Adipocyte (in vitro differentiated cells): ENCODE measurements at regions not wholly inside any gene's neighbourhood (a gene's known extent, or its start where the extent isn't known, plus 50 kb on each side); places are given as distances from the start of the nearest gene placed in this dataset.

Experiments used
- DNase-seq: peaks from one replicate; pipeline ENCODE4 v3.0.0-alpha.2; 2015; ENCODE audit warnings: low read depth
- H3K27me3 ChIP-seq: replicated peaks from 2 replicates; pipeline ENCODE4 v1.7.0; 2013; ENCODE audit warnings: mild to moderate bottlenecking, low read length, moderate library complexity; ENCODE audit not compliant: control insufficient read depth, insufficient read depth
- H3K36me3 ChIP-seq: 2 replicates; pipeline ENCODE4 v1.7.0; 2013; ENCODE audit warnings: low read length, mild to moderate bottlenecking, moderate library complexity; ENCODE audit not compliant: control insufficient read depth, insufficient read depth, severe bottlenecking
- H3K4me1 ChIP-seq: 2 replicates; pipeline ENCODE4 v1.7.0; 2013; ENCODE audit warnings: mild to moderate bottlenecking, low read length, moderate library complexity; ENCODE audit not compliant: control insufficient read depth, insufficient read depth
- H3K4me3 ChIP-seq: 2 replicates; pipeline ENCODE4 v1.7.0; 2013; ENCODE audit warnings: mild to moderate bottlenecking, low read length, moderate library complexity
- H3K9ac ChIP-seq: 2 replicates; pipeline ENCODE4 v1.7.0; 2013; ENCODE audit warnings: mild to moderate bottlenecking, low read length, moderate library complexity
- H3K9me3 ChIP-seq: 2 replicates; pipeline ENCODE4 v1.7.0; 2013; ENCODE audit warnings: mild to moderate bottlenecking, low read length, moderate library complexity; ENCODE audit not compliant: control insufficient read depth

- H3K9ac ChIP-seq = no peak overlapping the region
- peaks cover 5% of the 10 kb centered on the region for H3K9me3 ChIP-seq
Measured at GRCh38 chr1:4210043-4210442, 310.0 kb upstream of the C1orf174 start.

DNA sequence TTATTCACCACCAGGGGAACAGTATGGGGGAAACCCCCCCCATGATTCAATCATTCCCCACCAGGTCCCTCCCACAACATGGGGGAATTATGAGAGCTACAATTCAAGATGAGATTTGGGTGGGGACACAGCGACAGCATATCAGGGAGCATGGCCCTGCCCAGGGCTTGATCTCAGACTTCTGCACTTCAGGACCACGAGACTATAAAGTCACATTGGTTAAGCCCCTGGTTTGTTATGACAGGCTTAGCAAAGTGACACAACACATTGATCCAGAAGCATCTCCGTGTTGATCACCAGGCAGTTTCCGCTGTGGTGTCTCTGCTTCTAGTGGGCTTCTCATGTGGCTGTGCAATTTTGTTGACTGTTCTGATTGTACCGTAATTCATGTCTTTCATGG lies 312.7 kb upstream of the C1orf174 start:
- no peak overlapping the region for H3K4me3 ChIP-seq
- DNase-seq = no peak
- H3K4me1 ChIP-seq = no peaks in the 10 kb centered on the region
- no peaks in the 10 kb centered on the region for H3K36me3 ChIP-seq
- no peaks in the 10 kb centered on the region for H3K9me3 ChIP-seq
- H3K27me3 ChIP-seq = no peaks in the 10 kb centered on the region
- H3K9ac ChIP-seq = no peak overlapping the region

More at GRCh38 chr1:4210043-4210442, 310.0 kb upstream of the C1orf174 start:
- H3K4me3 ChIP-seq = no peak overlapping the region
- H3K27me3 ChIP-seq = no peaks in the 10 kb centered on the region
- DNase-seq = no peak
- H3K36me3 ChIP-seq = no peaks in the 10 kb centered on the region
- H3K4me1 ChIP-seq = no peaks in the 10 kb centered on the region

DNA sequence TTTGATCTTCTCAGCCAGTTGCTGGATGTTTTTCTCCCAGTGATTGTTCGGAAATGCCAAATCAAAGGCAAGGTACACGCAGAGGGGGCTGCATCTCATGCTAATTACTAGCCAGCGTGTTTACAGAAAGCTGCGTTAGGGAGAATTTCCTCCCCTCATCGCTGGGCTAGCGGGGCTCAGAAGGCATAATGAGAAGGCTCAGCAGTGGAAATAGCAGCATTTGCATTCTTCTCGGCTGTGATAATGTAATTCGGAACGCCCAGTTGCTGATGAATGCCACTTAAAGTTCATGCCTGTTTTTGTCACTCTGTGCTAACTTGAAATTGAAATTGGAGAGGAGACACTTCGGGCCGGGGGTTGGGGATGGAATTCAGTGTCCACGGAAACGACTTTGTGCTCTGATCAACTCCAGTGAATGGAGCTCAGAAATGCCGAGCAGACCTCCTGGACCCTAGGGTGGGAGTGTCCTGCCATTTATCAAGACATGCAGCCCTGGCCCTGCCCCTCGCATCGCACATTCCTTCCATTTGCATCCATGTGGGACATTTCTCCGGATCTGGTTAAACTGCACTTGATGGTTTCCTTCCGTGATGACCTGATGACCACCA lies 313.4 kb upstream of the C1orf174 start:
- no peaks in the 10 kb centered on the region for H3K27me3 ChIP-seq
- no peak overlapping the region for H3K4me3 ChIP-seq
- no peaks in the 10 kb centered on the region for H3K36me3 ChIP-seq
- DNase-seq = no peak
- no peak overlapping the region for H3K9ac ChIP-seq
- no peaks in the 10 kb centered on the region for H3K9me3 ChIP-seq
- H3K4me1 ChIP-seq = no peaks in the 10 kb centered on the region

- Histone ChIP-seq H3K9me3 (no peaks in the 10 kb centered on the region), H3K4me3 (no peak overlapping the region), H3K27me3 (no peaks in the 10 kb centered on the region), H3K9ac (no peak overlapping the region), H3K4me1 (no peaks in the 10 kb centered on the region), H3K36me3 (no peaks in the 10 kb centered on the region)
- DNase-seq = no peak
Measured at GRCh38 chr1:4214826-4215225, 314.8 kb upstream of the C1orf174 start.

- DNase-seq = no peak
- Histone ChIP-seq H3K9me3 (no peaks in the 10 kb centered on the region), H3K4me3 (no peak overlapping the region), H3K27me3 (no peaks in the 10 kb centered on the region), H3K36me3 (no peaks in the 10 kb centered on the region), H3K9ac (no peak overlapping the region), H3K4me1 (no peaks in the 10 kb centered on the region)
Measured at GRCh38 chr1:4215391-4215790, 315.3 kb upstream of the C1orf174 start.

DNA sequence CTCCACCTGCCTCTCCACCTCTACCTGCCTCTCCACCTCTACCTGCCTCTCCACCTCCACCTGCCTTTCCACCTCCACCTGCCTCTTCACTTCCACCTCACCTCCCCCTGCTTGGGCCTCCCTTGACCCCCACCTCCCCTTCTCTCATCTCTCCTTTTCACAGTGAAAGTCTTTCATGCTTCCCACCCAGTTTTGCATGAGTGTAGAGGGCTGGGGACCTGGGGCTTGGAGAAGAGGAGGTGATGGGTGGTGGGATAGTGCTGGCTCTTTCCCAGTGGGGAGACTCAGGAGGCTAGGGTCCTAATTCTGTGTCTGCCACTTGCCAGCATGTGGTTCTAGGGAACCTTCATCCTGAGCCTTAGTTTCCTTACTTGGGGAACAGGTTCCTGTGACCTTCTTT lies 316.2 kb upstream of the C1orf174 start:
- no peak for DNase-seq
- no peak overlapping the region for H3K4me3 ChIP-seq
- H3K4me1 ChIP-seq = no peaks in the 10 kb centered on the region

GRCh38 chr1:4218619-4219018 lies 318.5 kb upstream of the C1orf174 start:
- Histone ChIP-seq H3K4me3 (no peak overlapping the region), H3K36me3 (no peaks in the 10 kb centered on the region), H3K9me3 (peaks cover 3% of the 10 kb centered on the region), H3K27me3 (no peaks in the 10 kb centered on the region), H3K9ac (no peak overlapping the region), H3K4me1 (no peaks in the 10 kb centered on the region)
- no peak for DNase-seq

More for the DNA sequence above, 316.2 kb upstream of the C1orf174 start:
- Histone ChIP-seq H3K9ac (no peak overlapping the region), H3K27me3 (no peaks in the 10 kb centered on the region), H3K9me3 (no peaks in the 10 kb centered on the region), H3K36me3 (no peaks in the 10 kb centered on the region)

- peaks cover 3% of the 10 kb centered on the region for H3K9me3 ChIP-seq
- no peaks in the 10 kb centered on the region for H3K27me3 ChIP-seq
- no peak overlapping the region for H3K4me3 ChIP-seq
- H3K36me3 ChIP-seq = no peaks in the 10 kb centered on the region
- no peaks in the 10 kb centered on the region for H3K4me1 ChIP-seq
- H3K9ac ChIP-seq = no peak overlapping the region
- no peak for DNase-seq
Measured at GRCh38 chr1:4219111-4219510, 319.0 kb upstream of the C1orf174 start.

DNA sequence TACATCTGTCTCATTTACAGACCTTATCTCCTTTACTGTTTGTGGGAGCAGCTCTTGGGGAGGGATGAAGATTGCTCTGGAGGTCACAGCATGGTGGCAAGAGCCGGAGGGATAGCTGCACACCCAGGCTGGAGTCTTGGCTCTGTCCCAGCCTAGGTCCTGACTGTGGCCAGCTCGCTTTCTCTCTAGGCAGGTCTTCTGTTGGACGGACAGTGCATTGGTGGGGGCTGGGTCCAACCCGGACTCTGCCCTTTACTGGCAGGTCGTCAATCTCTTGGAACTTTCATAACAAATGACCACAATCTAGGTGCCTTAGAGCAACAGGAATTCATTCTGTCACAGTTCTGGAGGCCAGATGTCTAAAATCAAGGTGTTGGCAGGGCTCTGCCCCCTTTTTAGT lies 319.8 kb upstream of the C1orf174 start:
- no peaks in the 10 kb centered on the region for H3K36me3 ChIP-seq
- no peak overlapping the region for H3K4me3 ChIP-seq
- no peaks in the 10 kb centered on the region for H3K4me1 ChIP-seq
- H3K27me3 ChIP-seq = no peaks in the 10 kb centered on the region
- H3K9me3 ChIP-seq = peaks cover 3% of the 10 kb centered on the region
- no peak for DNase-seq
- no peak overlapping the region for H3K9ac ChIP-seq

DNA sequence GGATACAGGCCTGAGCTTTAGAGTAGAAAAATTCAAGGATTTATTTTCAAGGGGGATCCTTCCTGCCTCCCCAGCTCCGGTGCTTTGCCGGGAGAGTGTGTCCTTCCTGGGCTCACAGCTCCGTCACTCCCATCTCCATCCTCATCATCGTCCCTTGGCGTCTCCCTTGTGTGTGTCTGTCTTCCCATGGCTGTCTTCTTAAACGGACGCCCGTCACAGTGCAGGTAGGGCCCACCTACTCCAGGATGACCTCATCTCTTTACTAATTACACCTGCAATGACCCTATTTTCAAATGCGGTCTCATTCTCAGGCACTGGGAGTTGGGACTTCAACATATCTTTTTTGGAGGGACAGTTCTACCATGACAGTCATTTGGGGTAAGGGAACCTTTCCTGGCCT lies 320.3 kb upstream of the C1orf174 start:
- Histone ChIP-seq H3K9ac (no peak overlapping the region), H3K27me3 (no peaks in the 10 kb centered on the region), H3K4me1 (no peaks in the 10 kb centered on the region), H3K4me3 (no peak overlapping the region), H3K9me3 (peaks cover 3% of the 10 kb centered on the region), H3K36me3 (no peaks in the 10 kb centered on the region)
- no peak for DNase-seq

DNA sequence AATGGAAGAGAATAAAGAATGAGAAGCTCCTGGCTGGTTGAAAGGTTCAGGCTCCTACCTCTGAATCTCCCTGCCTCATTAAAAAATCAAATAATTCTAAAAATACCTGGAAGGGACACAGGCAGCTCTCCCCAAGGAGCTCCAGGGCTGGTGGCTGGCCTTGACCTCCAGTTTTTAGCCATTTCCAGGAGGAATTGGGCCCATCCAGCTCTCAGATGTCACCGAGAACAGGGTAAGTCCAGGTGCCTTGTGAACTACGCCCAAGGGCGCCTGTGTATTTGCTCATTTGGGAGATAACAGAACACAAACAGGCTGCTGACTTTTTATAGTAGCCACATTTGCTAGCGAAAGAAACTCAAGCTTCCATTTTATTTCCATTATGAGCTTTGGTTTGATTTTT lies 321.0 kb upstream of the C1orf174 start:
- H3K36me3 ChIP-seq = no peaks in the 10 kb centered on the region
- no peaks in the 10 kb centered on the region for H3K4me1 ChIP-seq
- DNase-seq = no peak
- H3K4me3 ChIP-seq = no peak overlapping the region
- H3K27me3 ChIP-seq = no peaks in the 10 kb centered on the region
- no peak overlapping the region for H3K9ac ChIP-seq
- peaks cover 3% of the 10 kb centered on the region for H3K9me3 ChIP-seq
